Right lobe of liver (tissue), 6 donors: ENCODE measurements at regions not wholly inside any gene's neighbourhood (a gene's known extent, or its start where the extent isn't known, plus 50 kb on each side); places are given as distances from the start of the nearest gene placed in this dataset.

Source experiments
- ATAC-seq, 4 donors: fragments of 200-7000 bp; cut with Tn5 transposase; one replicate each; pipeline ENCODE4 v1.9.1; 2020; ENCODE audit warnings: mild to moderate bottlenecking in 4 of 4, moderate library complexity in 4 of 4
- DNase-seq, 3 donors: peaks; one replicate each; pipeline ENCODE4 v3.0.0-alpha.2; 2020
- H3K27ac ChIP-seq, 3 donors: fragments of 200-600 bp; one replicate each; pipeline ENCODE4 v1.8.0; 2022
- H3K27me3 ChIP-seq, 2 donors: fragments of 200-600 bp; one replicate each; pipeline ENCODE4 v1.8.0; 2022
- H3K36me3 ChIP-seq, 4 donors: fragments of 200-600 bp; sonication (generic) in 1 of 4; one replicate each; pipeline versions ENCODE4 v1.5.1 to v1.8.0; 2017 to 2022; ENCODE audit warnings: control low read depth in 1 of 4
- H3K4me1 ChIP-seq, 4 donors: fragments of 200-600 bp; sonication (generic) in 1 of 4; one replicate each; pipeline versions ENCODE4 v1.5.1 to v1.8.0; 2017 to 2022; ENCODE audit warnings: control low read depth in 1 of 4
- H3K4me3 ChIP-seq, 3 donors: fragments of 200-600 bp; one replicate each; pipeline ENCODE4 v1.8.0; 2022
- H3K9me3 ChIP-seq, 4 donors: fragments of 200-600 bp; sonication (generic) in 1 of 4; one replicate each; pipeline versions ENCODE4 v1.5.1 to v1.8.0; 2017 to 2022; ENCODE audit warnings: control low read depth in 1 of 4
- CTCF ChIP-seq, 4 donors: fragments of 200-600 bp in 3 of 4; fragments of 450-650 bp in 1 of 4; IDR thresholded peaks; one replicate each; pipeline versions ENCODE4 v1.5.1 to v1.8.0; 2016 to 2022; ENCODE audit warnings: antibody characterized with exemption in 4 of 4, mild to moderate bottlenecking in 2 of 4
- POLR2A ChIP-seq: fragments of 450-650 bp; IDR thresholded peaks from one replicate; pipeline ENCODE4 v1.6.1; 2017; ENCODE audit warnings: antibody characterized with exemption, mild to moderate bottlenecking
- WGBS: methylation state at CpG from one replicate; pipeline ENCODE4 v1.1.6; 2018; ENCODE audit warnings: low coverage, low lambda C conversion rate; ENCODE audit not compliant: insufficient coverage; ENCODE audit errors: missing lambda C conversion rate; 5-methylcytosine and 5-hydroxymethylcytosine counted together
- intact Hi-C, 2 donors: fragments of 100-400 bp; cut with DNase I; formaldehyde crosslinking; loops; one replicate each; pipeline versions ENCODE4 v1.11.2 to v1.14.1; 2022
- donor health status: DM: no; HTN: yes; CAD: no.
- donor health status: DM: no; HTN: no; CAD: no.
- donor health status: DM: no; HTN: no; CAD: no.
- donor health status: DM: no; HTN: yes; CAD: no.
- donor health status: DM: no; HTN: yes; CAD: no.

- 68% methylated on average over 1 of the region's 1 CpG for WGBS
- H3K4me1 ChIP-seq, result no peaks in the 10 kb centered on the region
- H3K27me3 ChIP-seq, result no peaks in the 10 kb centered on the region
- no peak overlapping the region for H3K27ac ChIP-seq
- no peaks in the 10 kb centered on the region for H3K36me3 ChIP-seq
- no peaks in the 10 kb centered on the region for H3K9me3 ChIP-seq
- TF ChIP-seq POLR2A, result no peak
- TF ChIP-seq CTCF (IDR thresholded peaks at IDR 0.05), result no peak
- DNase-seq, result no peak
- intact Hi-C loops, result no loop called here
- no peak overlapping the region for H3K4me3 ChIP-seq
- no peak for ATAC-seq
Observed at GRCh38 chr16:64317601-64318000, 804.3 kb downstream of the CDH11 start.

GRCh38 chr16:64313726-64314125, 808.1 kb downstream of the CDH11 start:
- no peaks in the 10 kb centered on the region for H3K9me3 ChIP-seq
- no peak for TF ChIP-seq CTCF (IDR thresholded peaks at IDR 0.05)
- TF ChIP-seq POLR2A, result no peak
- ATAC-seq (no peak), DNase-seq (no peak)
- H3K36me3 ChIP-seq, result no peaks in the 10 kb centered on the region
- no peak overlapping the region for H3K4me3 ChIP-seq
- no peaks in the 10 kb centered on the region for H3K27me3 ChIP-seq
- 90% methylated on average over 4 of the region's 4 CpGs for WGBS
- no peaks in the 10 kb centered on the region for H3K4me1 ChIP-seq
- no peak overlapping the region for H3K27ac ChIP-seq
- intact Hi-C loops, result no loop called here

GRCh38 chr16:64312980-64313379, 808.9 kb downstream of the CDH11 start:
- H3K4me1 ChIP-seq, result no peaks in the 10 kb centered on the region

GRCh38 chr16:64312292-64312691, 809.6 kb downstream of the CDH11 start:
- Histone ChIP-seq H3K4me3 (no peak overlapping the region), H3K9me3 (no peaks in the 10 kb centered on the region), H3K27ac (no peak overlapping the region), H3K36me3 (no peaks in the 10 kb centered on the region), H3K4me1 (no peaks in the 10 kb centered on the region), H3K27me3 (no peaks in the 10 kb centered on the region)
- ATAC-seq (no peak), DNase-seq (no peak)
- intact Hi-C loops, result no loop called here
- no peak for TF ChIP-seq POLR2A
- no peak for TF ChIP-seq CTCF (IDR thresholded peaks at IDR 0.05)

More at GRCh38 chr16:64312980-64313379, 808.9 kb downstream of the CDH11 start:
- no peak for TF ChIP-seq CTCF (IDR thresholded peaks at IDR 0.05)
- no peak for TF ChIP-seq POLR2A
- Histone ChIP-seq H3K36me3 (no peaks in the 10 kb centered on the region), H3K27ac (no peak overlapping the region), H3K27me3 (no peaks in the 10 kb centered on the region), H3K4me3 (no peak overlapping the region), H3K9me3 (no peaks in the 10 kb centered on the region)
- no peak for ATAC-seq
- DNase-seq, result no peak
- intact Hi-C loops, result no loop called here
- 50% methylated on average over 2 of the region's 2 CpGs for WGBS

GRCh38 chr16:64311241-64311640, 810.6 kb downstream of the CDH11 start:
- no peaks in the 10 kb centered on the region for H3K27me3 ChIP-seq
- ATAC-seq, result no peak
- DNase-seq, result no peak
- TF ChIP-seq CTCF (IDR thresholded peaks at IDR 0.05), result no peak
- TF ChIP-seq POLR2A, result no peak
- H3K36me3 ChIP-seq, result no peaks in the 10 kb centered on the region
- H3K4me3 ChIP-seq, result no peak overlapping the region
- no peaks in the 10 kb centered on the region for H3K4me1 ChIP-seq
- no peaks in the 10 kb centered on the region for H3K9me3 ChIP-seq
- intact Hi-C loops, result no loop called here
- 78% methylated on average over 1 of the region's 1 CpG for WGBS
- no peak overlapping the region for H3K27ac ChIP-seq
